ENCODE measurements at regions not wholly inside any gene's neighbourhood (a gene's known extent, or its start where the extent isn't known, plus 50 kb on each side); places are given as distances from the start of the nearest gene placed in this dataset.

DNA sequence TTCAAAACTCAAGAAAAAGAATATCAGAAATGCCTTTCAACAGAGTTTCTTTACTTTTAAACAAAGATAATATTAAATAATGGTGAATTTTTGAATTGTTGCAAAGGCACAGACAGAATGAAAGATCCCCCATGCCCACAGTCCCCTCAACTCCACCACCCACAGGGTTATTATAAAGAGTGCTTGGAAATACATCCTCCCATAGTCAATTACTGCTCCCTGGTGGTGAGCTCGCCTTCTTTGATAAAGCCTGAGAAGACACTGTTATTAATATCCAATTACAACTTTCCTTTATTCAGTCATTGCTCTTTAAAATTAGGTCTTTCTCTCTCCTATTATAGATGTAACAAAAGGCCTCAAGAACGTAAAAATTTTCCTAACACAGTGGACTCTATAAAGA, 490.2 kb upstream of the RORB start:
- TF ChIP-seq, protein P1, sequence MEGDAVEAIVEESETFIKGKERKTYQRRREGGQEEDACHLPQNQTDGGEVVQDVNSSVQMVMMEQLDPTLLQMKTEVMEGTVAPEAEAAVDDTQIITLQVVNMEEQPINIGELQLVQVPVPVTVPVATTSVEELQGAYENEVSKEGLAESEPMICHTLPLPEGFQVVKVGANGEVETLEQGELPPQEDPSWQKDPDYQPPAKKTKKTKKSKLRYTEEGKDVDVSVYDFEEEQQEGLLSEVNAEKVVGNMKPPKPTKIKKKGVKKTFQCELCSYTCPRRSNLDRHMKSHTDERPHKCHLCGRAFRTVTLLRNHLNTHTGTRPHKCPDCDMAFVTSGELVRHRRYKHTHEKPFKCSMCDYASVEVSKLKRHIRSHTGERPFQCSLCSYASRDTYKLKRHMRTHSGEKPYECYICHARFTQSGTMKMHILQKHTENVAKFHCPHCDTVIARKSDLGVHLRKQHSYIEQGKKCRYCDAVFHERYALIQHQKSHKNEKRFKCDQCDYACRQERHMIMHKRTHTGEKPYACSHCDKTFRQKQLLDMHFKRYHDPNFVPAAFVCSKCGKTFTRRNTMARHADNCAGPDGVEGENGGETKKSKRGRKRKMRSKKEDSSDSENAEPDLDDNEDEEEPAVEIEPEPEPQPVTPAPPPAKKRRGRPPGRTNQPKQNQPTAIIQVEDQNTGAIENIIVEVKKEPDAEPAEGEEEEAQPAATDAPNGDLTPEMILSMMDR (conservative IDR thresholded peaks at IDR 0.05; ENCODE audit: low read depth in 2 of 2): peak in 1 of 2 experiments; percentile 35; a peak in 1 of 4 replicates
- TF ChIP-seq EZH2phosphoT487 (IDR thresholded peaks at IDR 0.05; ENCODE audit: unreplicated experiment) (no peak), POLR2AphosphoS5 (IDR thresholded peaks at IDR 0.05; ENCODE audit: low read depth) (no peak), ZNF114 (CRISPR knock-in tag; IDR thresholded peaks at IDR 0.05) (no peak), EZH2 (IDR thresholded peaks at IDR 0.05; ENCODE audit: low read depth, unreplicated experiment) (no peak), ZNF331 (CRISPR knock-in tag; IDR thresholded peaks at IDR 0.05; ENCODE audit: low read depth) (no peak), CREB1 (CRISPR knock-in tag; IDR thresholded peaks at IDR 0.05; ENCODE audit: low read depth) (no peak), NANOG (IDR thresholded peaks at IDR 0.05; ENCODE audit: borderline replicate concordance) (no peak)
- TF ChIP-seq, protein P2, sequence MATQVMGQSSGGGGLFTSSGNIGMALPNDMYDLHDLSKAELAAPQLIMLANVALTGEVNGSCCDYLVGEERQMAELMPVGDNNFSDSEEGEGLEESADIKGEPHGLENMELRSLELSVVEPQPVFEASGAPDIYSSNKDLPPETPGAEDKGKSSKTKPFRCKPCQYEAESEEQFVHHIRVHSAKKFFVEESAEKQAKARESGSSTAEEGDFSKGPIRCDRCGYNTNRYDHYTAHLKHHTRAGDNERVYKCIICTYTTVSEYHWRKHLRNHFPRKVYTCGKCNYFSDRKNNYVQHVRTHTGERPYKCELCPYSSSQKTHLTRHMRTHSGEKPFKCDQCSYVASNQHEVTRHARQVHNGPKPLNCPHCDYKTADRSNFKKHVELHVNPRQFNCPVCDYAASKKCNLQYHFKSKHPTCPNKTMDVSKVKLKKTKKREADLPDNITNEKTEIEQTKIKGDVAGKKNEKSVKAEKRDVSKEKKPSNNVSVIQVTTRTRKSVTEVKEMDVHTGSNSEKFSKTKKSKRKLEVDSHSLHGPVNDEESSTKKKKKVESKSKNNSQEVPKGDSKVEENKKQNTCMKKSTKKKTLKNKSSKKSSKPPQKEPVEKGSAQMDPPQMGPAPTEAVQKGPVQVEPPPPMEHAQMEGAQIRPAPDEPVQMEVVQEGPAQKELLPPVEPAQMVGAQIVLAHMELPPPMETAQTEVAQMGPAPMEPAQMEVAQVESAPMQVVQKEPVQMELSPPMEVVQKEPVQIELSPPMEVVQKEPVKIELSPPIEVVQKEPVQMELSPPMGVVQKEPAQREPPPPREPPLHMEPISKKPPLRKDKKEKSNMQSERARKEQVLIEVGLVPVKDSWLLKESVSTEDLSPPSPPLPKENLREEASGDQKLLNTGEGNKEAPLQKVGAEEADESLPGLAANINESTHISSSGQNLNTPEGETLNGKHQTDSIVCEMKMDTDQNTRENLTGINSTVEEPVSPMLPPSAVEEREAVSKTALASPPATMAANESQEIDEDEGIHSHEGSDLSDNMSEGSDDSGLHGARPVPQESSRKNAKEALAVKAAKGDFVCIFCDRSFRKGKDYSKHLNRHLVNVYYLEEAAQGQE (IDR thresholded peaks at IDR 0.05; ENCODE audit: unreplicated experiment): no peak
- TF ChIP-seq, protein P3, sequence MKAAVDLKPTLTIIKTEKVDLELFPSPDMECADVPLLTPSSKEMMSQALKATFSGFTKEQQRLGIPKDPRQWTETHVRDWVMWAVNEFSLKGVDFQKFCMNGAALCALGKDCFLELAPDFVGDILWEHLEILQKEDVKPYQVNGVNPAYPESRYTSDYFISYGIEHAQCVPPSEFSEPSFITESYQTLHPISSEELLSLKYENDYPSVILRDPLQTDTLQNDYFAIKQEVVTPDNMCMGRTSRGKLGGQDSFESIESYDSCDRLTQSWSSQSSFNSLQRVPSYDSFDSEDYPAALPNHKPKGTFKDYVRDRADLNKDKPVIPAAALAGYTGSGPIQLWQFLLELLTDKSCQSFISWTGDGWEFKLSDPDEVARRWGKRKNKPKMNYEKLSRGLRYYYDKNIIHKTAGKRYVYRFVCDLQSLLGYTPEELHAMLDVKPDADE (IDR thresholded peaks at IDR 0.05): no peak
